WTC11 (cell line): ENCODE measurements at regions not wholly inside any gene's neighbourhood (a gene's known extent, or its start where the extent isn't known, plus 50 kb on each side); places are given as distances from the start of the nearest gene placed in this dataset.

ENCODE experiments used
- CREM ChIP-seq: sonication (generic); formaldehyde crosslinking; IDR thresholded peaks from 2 replicates; pipeline ENCODE4 v1.8.1; 2022; ENCODE audit warnings: mild to moderate bottlenecking, missing genetic modification reagents, moderate library complexity
- CTCF ChIP-seq: fragments of 200-600 bp; IDR thresholded peaks from 2 replicates; pipeline ENCODE4 v1.8.0; 2022; ENCODE audit warnings: antibody characterized with exemption
- ELF4 ChIP-seq: sonication (generic); formaldehyde crosslinking; IDR thresholded peaks from 2 replicates; pipeline ENCODE4 v1.8.1; 2022; ENCODE audit warnings: low read depth, mild to moderate bottlenecking, moderate library complexity, missing genetic modification reagents
- FOXJ3 ChIP-seq: sonication (generic); formaldehyde crosslinking; IDR thresholded peaks from 2 replicates; pipeline ENCODE4 v1.9.0; 2021; ENCODE audit warnings: missing genetic modification reagents, mild to moderate bottlenecking, borderline replicate concordance
- JUN ChIP-seq: sonication (generic); formaldehyde crosslinking; IDR thresholded peaks from 2 replicates; pipeline ENCODE4 v1.8.0; 2023; ENCODE audit warnings: mild to moderate bottlenecking, missing genetic modification reagents
- NFE2L1 ChIP-seq: sonication (generic); formaldehyde crosslinking; IDR thresholded peaks from 2 replicates; pipeline ENCODE4 v1.8.1; 2023; ENCODE audit warnings: missing genetic modification reagents
- PREB ChIP-seq: sonication (generic); formaldehyde crosslinking; IDR thresholded peaks from 2 replicates; pipeline ENCODE4 v1.8.1; 2022; ENCODE audit warnings: mild to moderate bottlenecking, missing genetic modification reagents, moderate library complexity, borderline replicate concordance
- USF2 ChIP-seq: sonication (generic); formaldehyde crosslinking; IDR thresholded peaks from 2 replicates; pipeline ENCODE4 v1.8.1; 2023; ENCODE audit warnings: mild to moderate bottlenecking, missing genetic modification reagents, moderate library complexity

GRCh38 chr2:164142755-164143154 lies 406.9 kb upstream of the FIGN start:
- no peak for TF ChIP-seq CTCF
- no peak for TF ChIP-seq NFE2L1 (CRISPR knock-in tag)
- no peak for TF ChIP-seq USF2
- no peak for TF ChIP-seq FOXJ3 (CRISPR knock-in tag)
- no peak for TF ChIP-seq JUN
- TF ChIP-seq ELF4 (CRISPR knock-in tag): no peak
- TF ChIP-seq PREB (CRISPR knock-in tag): no peak
- TF ChIP-seq CREM: no peak
